ENCODE measurements at regions not wholly inside any gene's neighbourhood (a gene's known extent, or its start where the extent isn't known, plus 50 kb on each side); places are given as distances from the start of the nearest gene placed in this dataset.

DNA sequence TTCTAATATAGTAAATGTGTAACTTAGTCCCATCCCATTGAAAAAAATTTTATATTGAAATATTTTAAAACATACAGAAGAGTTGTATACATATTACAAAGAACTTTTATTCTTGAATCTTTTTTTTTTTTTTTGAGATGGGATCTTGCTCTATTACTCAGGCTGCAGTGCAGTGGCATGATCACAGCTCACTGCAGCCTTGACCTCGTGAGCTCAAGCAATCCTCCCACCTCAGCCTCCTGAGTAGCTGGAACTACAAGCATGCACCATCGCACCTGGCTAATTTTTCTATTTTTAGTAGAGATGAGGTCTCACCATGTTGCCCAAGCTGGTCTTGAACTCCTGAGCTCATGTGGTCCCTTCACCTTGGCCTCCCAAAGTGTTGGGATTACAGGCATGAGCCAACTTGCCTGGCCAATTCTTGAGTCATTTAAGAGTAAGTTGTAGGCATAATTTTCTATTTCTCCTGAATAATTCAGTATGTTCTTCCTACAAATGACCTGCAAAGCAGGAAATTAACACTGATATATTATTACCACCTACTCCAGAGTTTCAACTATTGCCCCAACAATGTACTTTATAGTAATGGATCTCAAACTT is 153.0 kb upstream of the BMP4 start:
- Mint-ChIP-seq H3K4me3 (no peak overlapping the region), H3K9me3 (no peaks in the 10 kb centered on the region), H3K4me1 (ENCODE audit: unreplicated experiment) (no peaks in the 10 kb centered on the region), H3K27me3 (no peaks in the 10 kb centered on the region), H3K36me3 (no peaks in the 10 kb centered on the region), H3K27ac (no peak overlapping the region)
- no peak for DNase-seq (ENCODE audit: extremely low spot score, unreplicated experiment)
- no peak for TF ChIP-seq CTCF (conservative IDR thresholded peaks at IDR 0.05)

- Mint-ChIP-seq H3K27me3 (no peaks in the 10 kb centered on the region), H3K4me1 (ENCODE audit: unreplicated experiment) (no peaks in the 10 kb centered on the region), H3K9me3 (no peaks in the 10 kb centered on the region), H3K4me3 (no peak overlapping the region), H3K36me3 (no peaks in the 10 kb centered on the region), H3K27ac (no peak overlapping the region)
- TF ChIP-seq CTCF (conservative IDR thresholded peaks at IDR 0.05) = no peak
- no peak for DNase-seq (ENCODE audit: extremely low spot score, unreplicated experiment)
Measured at GRCh38 chr14:54114941-54115340, 158.3 kb upstream of the BMP4 start.

- TF ChIP-seq CTCF (conservative IDR thresholded peaks at IDR 0.05) = no peak
- no peak overlapping the region for H3K27ac Mint-ChIP-seq
- H3K36me3 Mint-ChIP-seq = no peaks in the 10 kb centered on the region
- peaks cover 7% of the 10 kb centered on the region for H3K4me1 Mint-ChIP-seq (ENCODE audit: unreplicated experiment)
- no peaks in the 10 kb centered on the region for H3K27me3 Mint-ChIP-seq
- DNase-seq (ENCODE audit: extremely low spot score, unreplicated experiment) = no peak
- H3K4me3 Mint-ChIP-seq = no peak overlapping the region
- H3K9me3 Mint-ChIP-seq = no peaks in the 10 kb centered on the region
Measured at GRCh38 chr14:54116198-54116885, 159.7 kb upstream of the BMP4 start.

DNA sequence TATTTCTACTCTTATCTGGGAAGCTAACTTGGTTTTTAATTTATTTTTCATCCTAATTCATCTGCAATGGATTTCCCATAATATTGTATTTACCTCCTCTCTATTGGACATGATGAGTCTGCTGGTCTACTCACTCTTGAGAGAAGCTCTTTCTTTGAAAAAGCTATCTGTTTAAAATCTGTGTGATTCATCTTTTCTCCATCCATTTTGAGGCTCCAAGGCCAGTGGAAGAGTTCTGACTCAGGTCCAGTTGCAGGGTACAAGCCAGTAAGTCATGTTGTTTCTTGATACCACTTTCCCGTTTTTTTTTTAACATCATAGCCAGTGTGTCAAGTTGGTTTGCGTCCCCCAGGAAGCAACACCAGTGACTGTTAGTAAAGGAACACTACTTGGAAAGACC is 160.3 kb upstream of the BMP4 start:
- no peak overlapping the region for H3K27ac Mint-ChIP-seq
- H3K36me3 Mint-ChIP-seq = no peaks in the 10 kb centered on the region
- no peak for DNase-seq (ENCODE audit: extremely low spot score, unreplicated experiment)
- peaks cover 11% of the 10 kb centered on the region for H3K4me1 Mint-ChIP-seq (ENCODE audit: unreplicated experiment)
- no peaks in the 10 kb centered on the region for H3K9me3 Mint-ChIP-seq
- no peak for TF ChIP-seq CTCF (conservative IDR thresholded peaks at IDR 0.05)
- H3K4me3 Mint-ChIP-seq = no peak overlapping the region
- H3K27me3 Mint-ChIP-seq = no peaks in the 10 kb centered on the region

DNA sequence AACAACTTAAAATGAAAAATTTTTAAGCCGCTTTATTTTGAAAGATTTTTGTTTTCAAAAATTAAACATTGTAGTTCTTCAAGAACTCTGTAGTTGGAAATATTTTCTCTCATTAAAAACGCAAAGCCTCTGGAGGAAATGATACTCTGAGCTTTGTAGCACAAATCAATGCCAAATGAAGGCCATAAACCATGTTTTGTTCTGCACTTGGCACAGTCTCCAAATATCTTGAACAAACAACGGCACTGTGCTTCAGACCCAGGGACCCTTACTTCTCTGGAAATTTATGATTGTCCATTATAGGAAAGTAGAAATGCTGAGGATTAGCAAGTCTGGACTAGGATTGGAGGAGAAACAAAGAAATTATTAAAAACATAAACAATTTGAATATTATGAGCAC is 160.8 kb upstream of the BMP4 start:
- H3K4me3 Mint-ChIP-seq = no peak overlapping the region

More for the DNA sequence above, 160.8 kb upstream of the BMP4 start:
- peaks cover 3% of the 10 kb centered on the region for H3K27me3 Mint-ChIP-seq
- DNase-seq (ENCODE audit: extremely low spot score, unreplicated experiment) = no peak
- no peaks in the 10 kb centered on the region for H3K36me3 Mint-ChIP-seq
- H3K27ac Mint-ChIP-seq = no peak overlapping the region
- peaks cover 11% of the 10 kb centered on the region for H3K4me1 Mint-ChIP-seq (ENCODE audit: unreplicated experiment)
- no peak for TF ChIP-seq CTCF (conservative IDR thresholded peaks at IDR 0.05)
- no peaks in the 10 kb centered on the region for H3K9me3 Mint-ChIP-seq
